Mesenchymal stem cell (in vitro differentiated cells and primary cell): ENCODE measurements at regions not wholly inside any gene's neighbourhood (a gene's known extent, or its start where the extent isn't known, plus 50 kb on each side); places are given as distances from the start of the nearest gene placed in this dataset.

Source experiments
- DNase-seq: peaks from one replicate; pipeline ENCODE4 v3.0.0-alpha.2; 2013
- H2AFZ ChIP-seq: one replicate; pipeline ENCODE4 v1.6.1; 2013; ENCODE audit warnings: low read depth, mild to moderate bottlenecking, control low read depth, inconsistent platforms, low read length, moderate library complexity
- H2AK5ac ChIP-seq: 2 replicates; pipeline ENCODE4 v1.6.1; 2013; ENCODE audit warnings: low read length, moderate library complexity, mild to moderate bottlenecking, inconsistent platforms; ENCODE audit not compliant: severe bottlenecking
- H2BK120ac ChIP-seq: one replicate; pipeline ENCODE4 v1.6.1; 2013; ENCODE audit warnings: low read depth, mild to moderate bottlenecking, inconsistent platforms, low read length, moderate library complexity
- H2BK12ac ChIP-seq, 2 experiments: one replicate each; pipeline ENCODE4 v1.6.1; 2013; ENCODE audit warnings: inconsistent platforms in 2 of 2, low read length in 2 of 2, mild to moderate bottlenecking in 2 of 2, moderate library complexity in 2 of 2, control low read depth in 1 of 2
- H2BK15ac ChIP-seq: one replicate; pipeline ENCODE4 v1.6.1; 2013; ENCODE audit warnings: mild to moderate bottlenecking, low read depth, inconsistent platforms; ENCODE audit not compliant: poor library complexity, severe bottlenecking
- H2BK5ac ChIP-seq: 2 replicates; pipeline ENCODE4 v1.6.1; 2013; ENCODE audit warnings: low read depth, mild to moderate bottlenecking, low read length, control low read depth, inconsistent platforms; ENCODE audit not compliant: poor library complexity, severe bottlenecking
- H3K14ac ChIP-seq, 2 experiments: one replicate each; pipeline ENCODE4 v1.6.1; 2013; ENCODE audit warnings: inconsistent platforms in 2 of 2, low read length in 2 of 2, control low read depth in 1 of 2, mild to moderate bottlenecking in 1 of 2, moderate library complexity in 1 of 2
- H3K18ac ChIP-seq, 2 experiments: one replicate each; pipeline ENCODE4 v1.6.1; 2013; ENCODE audit warnings: inconsistent platforms in 2 of 2, low read length in 2 of 2, control low read depth in 1 of 2, low read depth in 1 of 2, mild to moderate bottlenecking in 1 of 2
- H3K23ac ChIP-seq, 2 experiments: one replicate each; pipeline ENCODE4 v1.6.1; 2013; ENCODE audit warnings: inconsistent platforms in 2 of 2, low read length in 2 of 2, mild to moderate bottlenecking in 2 of 2, moderate library complexity in 2 of 2, control low read depth in 1 of 2
- H3K27ac ChIP-seq: 2 replicates; pipeline ENCODE4 v1.5.1; 2013; ENCODE audit warnings: mild to moderate bottlenecking, moderate library complexity, low read length, control low read depth, inconsistent platforms; ENCODE audit not compliant: poor library complexity, severe bottlenecking
- H3K27me3 ChIP-seq, 2 experiments: 2 replicates each; pipeline versions ENCODE4 v1.6.1 to v1.7.0; 2013; ENCODE audit warnings: low read length in 2 of 2, mild to moderate bottlenecking in 2 of 2, moderate library complexity in 2 of 2, control low read depth in 1 of 2, inconsistent platforms in 1 of 2; ENCODE audit not compliant: control insufficient read depth in 1 of 2, insufficient read depth in 1 of 2
- H3K36me3 ChIP-seq, 2 experiments: 2 replicates each; pipeline versions ENCODE4 v1.6.1 to v1.7.0; 2013; ENCODE audit warnings: low read length in 2 of 2, control low read depth in 1 of 2, inconsistent platforms in 1 of 2, low read depth in 1 of 2, mild to moderate bottlenecking in 1 of 2; ENCODE audit not compliant: insufficient read depth in 2 of 2, control insufficient read depth in 1 of 2
- H3K4ac ChIP-seq, 2 experiments: one replicate each; pipeline ENCODE4 v1.6.1; 2013; ENCODE audit warnings: inconsistent platforms in 2 of 2, low read length in 2 of 2, mild to moderate bottlenecking in 2 of 2, moderate library complexity in 2 of 2, control low read depth in 1 of 2, low read depth in 1 of 2
- H3K4me1 ChIP-seq: 2 replicates; pipeline ENCODE4 v1.6.1; 2013; ENCODE audit warnings: low read depth, low read length, control low read depth; ENCODE audit not compliant: control insufficient read depth, insufficient read depth
- H3K4me2 ChIP-seq: 2 replicates; pipeline ENCODE4 v1.6.1; 2013; ENCODE audit warnings: low read length, mild to moderate bottlenecking, inconsistent platforms; ENCODE audit not compliant: poor library complexity, severe bottlenecking
- H3K4me3 ChIP-seq, 2 experiments: 2 replicates each; pipeline versions ENCODE4 v1.5.1 to v1.7.0; 2013; ENCODE audit warnings: low read length in 2 of 2, mild to moderate bottlenecking in 2 of 2, control low read depth in 1 of 2, low read depth in 1 of 2; ENCODE audit not compliant: insufficient read depth in 1 of 2
- H3K79me1 ChIP-seq: replicated peaks from 2 replicates; pipeline ENCODE4 v1.6.1; 2013; ENCODE audit warnings: mild to moderate bottlenecking, control low read depth, low read length, inconsistent platforms; ENCODE audit not compliant: poor library complexity, severe bottlenecking
- H3K9ac ChIP-seq: 2 replicates; pipeline ENCODE4 v1.7.0; 2013; ENCODE audit warnings: mild to moderate bottlenecking, low read length, moderate library complexity
- H3K9me3 ChIP-seq: 2 replicates; pipeline ENCODE4 v1.7.0; 2013; ENCODE audit warnings: mild to moderate bottlenecking, low read length; ENCODE audit not compliant: control insufficient read depth
- H4K8ac ChIP-seq: one replicate; pipeline ENCODE4 v1.6.1; 2013; ENCODE audit warnings: inconsistent platforms, mild to moderate bottlenecking, low read length, moderate library complexity
- H4K91ac ChIP-seq: one replicate; pipeline ENCODE4 v1.6.1; 2013; ENCODE audit warnings: mild to moderate bottlenecking, low read length, inconsistent platforms
- WGBS: methylation state at CpG from one replicate; pipeline ENCODE4 v1.1.7; 2013; ENCODE audit warnings: mixed read lengths; 5-methylcytosine and 5-hydroxymethylcytosine counted together

DNA sequence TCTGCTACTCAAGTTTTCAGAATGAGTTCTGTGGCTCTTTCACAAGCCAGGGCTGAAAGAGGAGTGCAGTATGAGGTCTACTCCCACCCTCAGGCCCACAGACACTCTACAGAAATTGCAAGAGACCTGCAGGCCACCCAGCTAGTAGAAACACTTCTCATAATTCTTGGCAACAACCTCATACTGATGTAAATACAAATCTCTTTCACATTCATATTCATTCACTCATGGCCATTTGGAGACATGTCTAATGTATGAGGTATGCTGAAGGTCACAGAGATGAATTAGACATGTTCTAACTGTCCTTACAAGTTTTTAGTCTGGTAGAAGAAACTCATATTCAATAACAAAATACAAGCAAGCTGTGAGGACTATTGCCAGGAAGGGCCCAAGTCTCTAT, 83.8 kb upstream of the KLHL29 start:
- no peak overlapping the region for H3K23ac ChIP-seq
- no peak overlapping the region for H2AFZ ChIP-seq
- no peak overlapping the region for H2BK15ac ChIP-seq
- no peak overlapping the region for H3K4ac ChIP-seq
- peak; percentile 23 for DNase-seq
- H3K14ac ChIP-seq = no peak overlapping the region
- no peak overlapping the region for H3K4me3 ChIP-seq
- no peaks in the 10 kb centered on the region for H3K9me3 ChIP-seq
- peaks cover 5 to 10% of the 10 kb centered on the region in 2 experiments for H3K27me3 ChIP-seq
- H3K27ac ChIP-seq = no peak overlapping the region
- no peaks in the 10 kb centered on the region for H3K79me1 ChIP-seq
- no peak overlapping the region for H4K8ac ChIP-seq
- H2BK5ac ChIP-seq = no peak overlapping the region
- H2AK5ac ChIP-seq = no peak overlapping the region
- H3K18ac ChIP-seq = no peak overlapping the region
- H3K9ac ChIP-seq = no peak overlapping the region
- no peaks in the 10 kb centered on the region for H3K4me1 ChIP-seq
- H3K36me3 ChIP-seq = no peaks in the 10 kb centered on the region
- no peak overlapping the region for H2BK12ac ChIP-seq
- H2BK120ac ChIP-seq = no peak overlapping the region
- no peak overlapping the region for H3K4me2 ChIP-seq
- no peak overlapping the region for H4K91ac ChIP-seq

DNA sequence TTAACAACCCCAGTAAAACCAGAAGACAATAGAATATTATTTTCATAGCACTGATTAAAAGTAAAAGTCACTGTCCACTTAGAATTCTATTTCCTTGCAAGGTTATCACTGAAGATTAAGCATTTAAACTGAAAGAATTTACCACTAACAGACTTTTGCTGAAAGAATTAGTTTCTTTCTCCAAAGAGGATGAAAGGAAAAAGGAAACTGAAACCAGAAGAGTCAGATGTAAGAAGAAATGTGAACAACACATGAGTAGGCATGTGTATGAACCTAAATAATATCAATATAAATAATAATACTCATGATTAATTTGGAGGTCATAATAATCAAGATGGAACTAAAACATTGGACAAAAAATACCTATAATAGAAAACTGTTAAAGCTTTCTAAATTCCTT, 82.4 kb upstream of the KLHL29 start:
- Histone ChIP-seq H2BK12ac (no peak overlapping the region), H2BK5ac (no peak overlapping the region), H2BK15ac (no peak overlapping the region), H3K27ac (no peak overlapping the region), H3K4me3 (no peak overlapping the region), H3K4me1 (no peaks in the 10 kb centered on the region), H4K8ac (no peak overlapping the region), H3K18ac (no peak overlapping the region), H3K23ac (no peak overlapping the region), H2AFZ (no peak overlapping the region), H3K36me3 (no peaks in the 10 kb centered on the region), H3K14ac (no peak overlapping the region), H3K4me2 (no peak overlapping the region), H2BK120ac (no peak overlapping the region), H3K27me3 (peaks cover 12 to 14% of the 10 kb centered on the region in 2 experiments), H3K9ac (no peak overlapping the region), H3K79me1 (no peaks in the 10 kb centered on the region), H4K91ac (no peak overlapping the region), H2AK5ac (no peak overlapping the region), H3K9me3 (no peaks in the 10 kb centered on the region), H3K4ac (no peak overlapping the region)
- peak; percentile 9 for DNase-seq

DNA sequence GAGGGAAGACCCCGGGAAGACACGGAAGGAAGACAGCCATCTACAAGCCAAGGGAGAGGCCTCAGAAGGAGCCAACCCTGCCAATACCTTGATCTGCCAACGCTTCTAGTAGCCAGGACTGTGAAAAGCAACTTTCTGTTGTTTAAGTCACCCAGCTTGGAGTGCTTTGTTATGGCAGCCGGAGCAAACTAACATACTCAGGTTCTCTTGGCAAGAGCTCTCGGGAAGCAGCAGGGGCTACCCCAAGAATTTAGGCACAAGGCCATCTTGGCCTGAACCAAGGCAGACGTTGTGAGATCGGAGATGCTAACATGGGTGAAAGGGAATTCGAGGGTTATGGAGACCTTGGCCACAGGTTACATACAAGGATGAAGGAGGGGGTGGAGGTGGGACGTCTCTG, 78.6 kb upstream of the KLHL29 start:
- no peak overlapping the region for H3K18ac ChIP-seq
- H2BK120ac ChIP-seq = no peak overlapping the region
- no peaks in the 10 kb centered on the region for H3K9me3 ChIP-seq
- no peak overlapping the region for H3K27ac ChIP-seq
- H2BK15ac ChIP-seq = no peak overlapping the region
- no peak overlapping the region for H3K9ac ChIP-seq
- no peak overlapping the region for H3K4me2 ChIP-seq
- no peak overlapping the region for H2AK5ac ChIP-seq
- no peak overlapping the region for H4K91ac ChIP-seq
- 87% methylated on average over 9 of the region's 9 CpGs for WGBS
- H3K27me3 ChIP-seq = peaks cover 22 to 30% of the 10 kb centered on the region in 2 experiments
- H3K79me1 ChIP-seq = no peaks in the 10 kb centered on the region
- no peak overlapping the region for H2AFZ ChIP-seq
- no peak overlapping the region for H2BK5ac ChIP-seq
- no peak overlapping the region for H3K23ac ChIP-seq
- H2BK12ac ChIP-seq = no peak overlapping the region
- no peak overlapping the region for H3K4me3 ChIP-seq
- H3K14ac ChIP-seq = no peak overlapping the region
- DNase-seq = no peak
- no peak overlapping the region for H3K4ac ChIP-seq
- no peaks in the 10 kb centered on the region for H3K4me1 ChIP-seq
- H4K8ac ChIP-seq = no peak overlapping the region
- no peaks in the 10 kb centered on the region for H3K36me3 ChIP-seq

DNA sequence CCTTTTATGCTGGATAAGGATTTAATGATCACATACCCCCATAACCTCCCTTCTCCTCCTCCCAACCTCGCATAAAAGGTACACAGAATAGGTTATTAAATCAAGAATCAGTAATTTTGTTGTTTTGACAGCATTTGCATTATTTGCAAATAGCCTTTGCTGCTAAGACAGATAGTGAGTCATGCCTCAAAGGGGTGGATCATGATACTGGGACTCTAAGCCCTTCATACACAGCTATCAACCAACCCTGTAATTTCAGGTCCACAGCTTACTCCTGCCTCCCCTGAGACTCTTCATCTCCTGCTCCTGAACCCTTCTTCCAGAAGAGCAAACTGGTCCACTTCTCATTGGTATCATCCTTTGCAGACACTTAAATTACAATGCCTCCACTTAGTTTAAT, 73.8 kb upstream of the KLHL29 start:
- H3K27ac ChIP-seq = no peak overlapping the region
- H3K9me3 ChIP-seq = no peaks in the 10 kb centered on the region
- H3K14ac ChIP-seq = no peak overlapping the region
- H3K4ac ChIP-seq = no peak overlapping the region
- H3K4me2 ChIP-seq = no peak overlapping the region
- H2BK15ac ChIP-seq = no peak overlapping the region
- no peak overlapping the region for H2AK5ac ChIP-seq
- H3K4me1 ChIP-seq = no peaks in the 10 kb centered on the region
- H3K18ac ChIP-seq = no peak overlapping the region
- peaks cover 16 to 48% of the 10 kb centered on the region in 2 experiments for H3K27me3 ChIP-seq
- H3K9ac ChIP-seq = no peak overlapping the region
- no peak for DNase-seq
- H3K4me3 ChIP-seq = no peak overlapping the region
- H3K23ac ChIP-seq = no peak overlapping the region
- H2BK120ac ChIP-seq = no peak overlapping the region
- no peak overlapping the region for H2BK5ac ChIP-seq
- WGBS = no CpG with 5 or more reads among the region's 1 CpG
- H3K36me3 ChIP-seq = no peaks in the 10 kb centered on the region
- H2BK12ac ChIP-seq = no peak overlapping the region
- no peak overlapping the region for H2AFZ ChIP-seq
- no peaks in the 10 kb centered on the region for H3K79me1 ChIP-seq
- no peak overlapping the region for H4K8ac ChIP-seq
- H4K91ac ChIP-seq = no peak overlapping the region
